ENCODE measurements at regions not wholly inside any gene's neighbourhood (a gene's known extent, or its start where the extent isn't known, plus 50 kb on each side); places are given as distances from the start of the nearest gene placed in this dataset.

DNA sequence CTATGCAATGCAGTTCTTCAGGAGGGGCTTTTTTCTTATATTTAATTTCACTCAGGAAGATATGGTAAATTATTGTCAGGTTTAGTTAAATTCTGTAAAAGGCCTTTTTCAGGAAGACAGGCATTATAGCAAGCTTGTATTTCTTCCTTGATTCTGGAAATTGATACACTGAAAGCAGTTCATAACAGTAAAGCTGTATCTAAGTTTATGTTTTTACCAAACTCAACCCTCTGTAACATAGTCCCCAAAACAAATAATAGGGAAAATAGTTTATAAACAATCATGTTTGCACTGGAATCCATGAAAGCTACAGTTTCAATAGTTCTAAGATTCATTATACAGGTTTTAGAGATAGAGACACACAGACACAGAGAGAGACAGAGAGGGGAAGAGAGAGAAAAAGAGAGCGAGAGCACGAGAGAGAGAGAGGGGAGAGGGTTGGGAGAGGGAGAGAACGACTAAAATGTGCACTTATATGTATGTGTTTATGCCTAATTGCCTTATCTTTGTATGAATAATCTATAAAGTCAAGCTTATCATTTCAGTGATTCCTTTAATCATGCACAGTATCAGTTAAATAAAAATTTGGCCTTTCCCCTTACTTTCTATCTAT, 454.4 kb downstream of the RFPL4B start:
- DNase-seq: no peak
- Histone ChIP-seq H3K36me3 (no peaks in the 10 kb centered on the region), H3K4me3 (no peak overlapping the region), H3K27ac (no peak overlapping the region), H3K27me3 (no peaks in the 10 kb centered on the region), H3K9me3 (no peaks in the 10 kb centered on the region), H3K4me1 (peaks cover 0 to 3% (median 0%) of the 10 kb centered on the region in 4 donors)
- no peak for TF ChIP-seq CTCF (IDR thresholded peaks at IDR 0.05)
- intact Hi-C loops (cut with DNase I; ENCODE audit: low total_unique reads): no loop called here

- H3K4me1 ChIP-seq: peaks cover 0 to 3% (median 0%) of the 10 kb centered on the region in 4 donors
- no peaks in the 10 kb centered on the region for H3K27me3 ChIP-seq
- H3K27ac ChIP-seq: no peak overlapping the region
- no peaks in the 10 kb centered on the region for H3K9me3 ChIP-seq
- no peaks in the 10 kb centered on the region for H3K36me3 ChIP-seq
- no peak overlapping the region for H3K4me3 ChIP-seq
- no peak for TF ChIP-seq CTCF (IDR thresholded peaks at IDR 0.05)
- DNase-seq: no peak
- intact Hi-C loops (cut with DNase I; ENCODE audit: low total_unique reads): no loop called here
Observed at GRCh38 chr6:112802144-112802543, 455.0 kb downstream of the RFPL4B start.

DNA sequence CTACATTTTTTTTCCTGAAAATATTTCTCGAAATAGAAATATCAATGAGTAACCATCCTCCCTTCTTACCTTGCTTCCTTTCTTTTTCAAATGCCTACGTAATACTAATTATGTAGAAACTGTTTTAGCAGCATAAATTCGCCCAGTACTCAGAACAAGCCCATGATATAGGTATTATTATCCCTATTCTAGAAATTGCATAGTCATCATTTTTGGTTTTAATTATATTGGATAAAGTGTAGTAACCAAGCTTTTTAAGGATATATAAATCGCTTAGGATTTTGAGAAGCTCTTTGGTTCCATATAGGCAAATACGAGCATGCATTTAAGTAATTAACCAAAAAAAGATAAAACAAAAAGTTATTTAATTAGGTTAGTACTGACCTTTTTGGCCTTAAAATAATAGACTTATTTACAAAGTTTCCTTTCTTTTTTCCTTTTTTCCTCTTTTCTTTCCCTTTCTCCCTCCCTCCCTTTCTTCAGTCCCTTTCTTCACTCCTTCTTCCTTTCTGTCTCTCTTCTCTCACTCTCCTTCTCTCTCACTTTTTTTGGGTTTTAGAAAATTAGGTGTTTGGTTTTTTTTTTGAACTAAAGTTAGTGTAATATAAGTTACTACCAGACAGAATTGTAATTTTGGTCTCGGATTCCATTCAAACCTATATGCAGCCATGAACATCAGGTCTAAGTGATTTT, 457.7 kb downstream of the RFPL4B start:
- intact Hi-C loops (cut with DNase I; ENCODE audit: low total_unique reads): no loop called here
- no peak for TF ChIP-seq CTCF (IDR thresholded peaks at IDR 0.05)
- H3K4me3 ChIP-seq: no peak overlapping the region
- H3K27me3 ChIP-seq: no peaks in the 10 kb centered on the region
- no peaks in the 10 kb centered on the region for H3K36me3 ChIP-seq
- no peak for DNase-seq
- H3K27ac ChIP-seq: no peak overlapping the region
- H3K9me3 ChIP-seq: no peaks in the 10 kb centered on the region
- peaks cover 0 to 3% (median 0%) of the 10 kb centered on the region in 4 donors for H3K4me1 ChIP-seq

- Histone ChIP-seq H3K36me3 (no peaks in the 10 kb centered on the region), H3K4me3 (no peak overlapping the region), H3K4me1 (peaks cover 0 to 3% (median 0%) of the 10 kb centered on the region in 4 donors), H3K9me3 (no peaks in the 10 kb centered on the region), H3K27ac (no peak overlapping the region), H3K27me3 (no peaks in the 10 kb centered on the region)
- TF ChIP-seq CTCF (IDR thresholded peaks at IDR 0.05): no peak
- intact Hi-C loops (cut with DNase I; ENCODE audit: low total_unique reads): no loop called here
- DNase-seq: no peak
Observed at GRCh38 chr6:112806163-112806865, 459.2 kb downstream of the RFPL4B start.

DNA sequence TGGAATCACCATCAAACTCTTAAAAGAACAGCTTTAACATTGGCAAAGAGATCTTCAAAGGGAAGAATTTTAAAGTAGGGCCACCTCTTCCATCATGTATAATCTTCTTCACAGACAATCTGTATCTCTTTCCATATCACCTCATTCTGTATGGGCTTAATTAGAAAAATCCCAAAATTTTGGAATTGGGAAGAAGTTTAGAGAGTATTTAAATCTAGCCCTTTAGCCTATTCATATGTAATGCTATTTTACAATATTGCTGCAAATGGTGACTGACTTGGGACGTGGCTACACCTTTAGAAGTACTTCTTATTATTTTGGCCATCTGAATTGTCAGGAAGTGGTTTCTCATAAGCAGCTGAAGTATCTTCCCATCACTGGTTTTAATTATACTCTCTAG, 474.3 kb downstream of the RFPL4B start:
- no peak for DNase-seq
- no peak overlapping the region for H3K4me3 ChIP-seq
- H3K9me3 ChIP-seq: no peaks in the 10 kb centered on the region
- H3K27me3 ChIP-seq: no peaks in the 10 kb centered on the region
- intact Hi-C loops (cut with DNase I; ENCODE audit: low total_unique reads): no loop called here
- H3K27ac ChIP-seq: no peak overlapping the region
- no peak for TF ChIP-seq CTCF (IDR thresholded peaks at IDR 0.05)
- H3K36me3 ChIP-seq: no peaks in the 10 kb centered on the region
- no peaks in the 10 kb centered on the region for H3K4me1 ChIP-seq

Measured in tibial artery (tissue), 4 donors.